HCT116 (cell line): ENCODE measurements at regions not wholly inside any gene's neighbourhood (a gene's known extent, or its start where the extent isn't known, plus 50 kb on each side); places are given as distances from the start of the nearest gene placed in this dataset.

Experiments
- ATAC-seq: fragments of 200-7000 bp; cut with Tn5 transposase; 2 replicates; pipeline ENCODE4 v1.9.1; 2020; ENCODE audit warnings: mild to moderate bottlenecking, moderate library complexity
- BruUV-seq: library from RNA; stranded (reverse); fragments of 400-500 nt; replicated peaks from 2 replicates; lab custom pipeline; 2021; lab: Mats Ljungman, UMichigan
- CTCF ChIA-PET: fragments of 300-600 bp; sonication (Branson Sonifier 250); formaldehyde crosslinking; loops from one replicate; lab custom pipeline; 2021; ENCODE audit warnings: antibody characterized with exemption; lab: Charles Lee
- POLR2A ChIA-PET: fragments of 300-600, 350-600 bp; sonication (Branson Sonifier 250); formaldehyde crosslinking; loops from one replicate; lab custom pipeline; 2021; ENCODE audit warnings: antibody characterized with exemption; lab: Charles Lee
- RAD21 ChIA-PET, 2 experiments: fragments of 300-600 bp; sonication (Branson Sonifier 250); formaldehyde crosslinking; loops; one replicate each; lab custom pipeline; 2023; ENCODE audit warnings: low total read pairs in 2 of 2; ENCODE audit not compliant: uncharacterized antibody in 2 of 2, unreplicated experiment in 2 of 2, low non-redundant PET in 1 of 2; lab: Charles Lee
- DNase-seq: peaks from one replicate; pipeline ENCODE4 v3.0.0-alpha.2; 2010; ENCODE audit warnings: low read depth, low spot score
- H2AFZ ChIP-seq: fragments of 200-600 bp; shearing (Covaris generic), sonication (generic); 2 replicates; pipeline ENCODE4 v1.6.1; 2017; ENCODE audit warnings: low read depth, mixed run types, mixed read lengths, antibody characterized with exemption, low read length; ENCODE audit not compliant: poor library complexity, severe bottlenecking
- H3K27ac ChIP-seq: 2 replicates; pipeline ENCODE4 v1.5.1; 2012; ENCODE audit warnings: low read depth, low read length
- H3K27me3 ChIP-seq: fragments of 200-600 bp; sonication (generic); 2 replicates; pipeline ENCODE4 v1.6.1; 2016; ENCODE audit warnings: mixed run types, low read length, mixed read lengths; ENCODE audit not compliant: insufficient read depth
- H3K36me3 ChIP-seq, 2 experiments: fragments of 200-500 bp in 1 of 2; fragments of 200-600 bp in 1 of 2; sonication (Bioruptor generic) in 1 of 2; sonication (generic) in 1 of 2; 2 replicates each; pipeline versions ENCODE4 v1.5.1 to v1.6.1; 2014 to 2016; ENCODE audit warnings: low read length in 2 of 2, inconsistent platforms in 1 of 2, mixed read lengths in 1 of 2, mixed run types in 1 of 2; ENCODE audit not compliant: insufficient read depth in 2 of 2, control insufficient read depth in 1 of 2
- H3K4me1 ChIP-seq, 2 experiments: fragments of 200-600 bp in 1 of 2; sonication (generic) in 1 of 2; 2 replicates each; pipeline versions ENCODE4 v1.5.1 to v1.6.1; 2012 to 2017; ENCODE audit warnings: low read length in 2 of 2, inconsistent platforms in 1 of 2, mild to moderate bottlenecking in 1 of 2, mixed read lengths in 1 of 2, mixed run types in 1 of 2, moderate library complexity in 1 of 2; ENCODE audit not compliant: insufficient read depth in 2 of 2, control insufficient read depth in 1 of 2
- H3K4me2 ChIP-seq: fragments of 200-600 bp; sonication (generic); 2 replicates; pipeline ENCODE4 v1.6.1; 2017; ENCODE audit warnings: mixed run types, low read length, mixed read lengths
- H3K4me3 ChIP-seq, 2 experiments: fragments of 200-600 bp in 1 of 2; sonication (generic) in 1 of 2; replicated peaks in 1 of 2; 2 replicates each; pipeline ENCODE4 v1.5.1; 2011 to 2016; ENCODE audit warnings: low read length in 2 of 2, control low read depth in 1 of 2, low read depth in 1 of 2, mild to moderate bottlenecking in 1 of 2, mixed read lengths in 1 of 2, mixed run types in 1 of 2
- H3K79me2 ChIP-seq: fragments of 200-600 bp; sonication (generic); 2 replicates; pipeline ENCODE4 v1.6.1; 2017; ENCODE audit warnings: mild to moderate bottlenecking, mixed run types, low read length, moderate library complexity, mixed read lengths; ENCODE audit not compliant: insufficient read depth
- H3K9ac ChIP-seq: fragments of 200-600 bp; sonication (generic); 2 replicates; pipeline ENCODE4 v1.6.1; 2016; ENCODE audit warnings: low read length, mixed read lengths
- H3K9me2 ChIP-seq: fragments of 200-600 bp; sonication (generic), shearing (Covaris generic); 2 replicates; pipeline ENCODE4 v1.6.1; 2017; ENCODE audit warnings: mixed run types, mild to moderate bottlenecking, moderate library complexity; ENCODE audit not compliant: insufficient read depth
- H3K9me3 ChIP-seq, 2 experiments: fragments of 200-500 bp in 1 of 2; fragments of 200-600 bp in 1 of 2; sonication (Bioruptor generic) in 1 of 2; sonication (generic) in 1 of 2; 2 replicates each; pipeline ENCODE4 v1.6.1; 2014 to 2017; ENCODE audit warnings: low read length in 2 of 2, mixed read lengths in 2 of 2, inconsistent platforms in 1 of 2, low read depth in 1 of 2, mild to moderate bottlenecking in 1 of 2, mixed run types in 1 of 2, moderate library complexity in 1 of 2; ENCODE audit not compliant: control insufficient read depth in 1 of 2, insufficient read depth in 1 of 2
- H4K20me1 ChIP-seq: fragments of 200-600 bp; sonication (generic), shearing (Covaris generic); 2 replicates; pipeline ENCODE4 v1.6.1; 2017; ENCODE audit warnings: mixed run types, mild to moderate bottlenecking, moderate library complexity; ENCODE audit not compliant: insufficient read depth
- EGR1 ChIP-seq: IDR thresholded peaks from 2 replicates; pipeline ENCODE4 v1.6.1; 2012; ENCODE audit warnings: low read depth
- ELF1 ChIP-seq: IDR thresholded peaks from 2 replicates; pipeline ENCODE4 v1.6.1; 2012; ENCODE audit warnings: low read depth, borderline replicate concordance
- EZH2 ChIP-seq: fragments of 200-600 bp; sonication (generic); IDR thresholded peaks from 2 replicates; pipeline ENCODE4 v1.6.1; 2017; ENCODE audit warnings: antibody characterized with exemption, mixed run types
- FOSL1 ChIP-seq: IDR thresholded peaks from 2 replicates; pipeline ENCODE4 v1.6.1; 2012; ENCODE audit warnings: low read depth
- TCF7L2 ChIP-seq: IDR thresholded peaks from 2 replicates; pipeline ENCODE4 v1.7.0; 2011; ENCODE audit warnings: borderline replicate concordance, inconsistent platforms; ENCODE audit not compliant: insufficient read depth, insufficient read length; ENCODE audit errors: extremely low read depth
- intact Hi-C: fragments of 100-400 bp; cut with micrococcal nuclease; formaldehyde crosslinking; loops from 2 replicates; pipeline ENCODE4 v1.10.0; 2022
- TF ChIP-seq, protein P1 (sequence below): IDR thresholded peaks from 2 replicates; pipeline ENCODE4 v1.6.1; 2012; ENCODE audit warnings: low read depth

DNA sequence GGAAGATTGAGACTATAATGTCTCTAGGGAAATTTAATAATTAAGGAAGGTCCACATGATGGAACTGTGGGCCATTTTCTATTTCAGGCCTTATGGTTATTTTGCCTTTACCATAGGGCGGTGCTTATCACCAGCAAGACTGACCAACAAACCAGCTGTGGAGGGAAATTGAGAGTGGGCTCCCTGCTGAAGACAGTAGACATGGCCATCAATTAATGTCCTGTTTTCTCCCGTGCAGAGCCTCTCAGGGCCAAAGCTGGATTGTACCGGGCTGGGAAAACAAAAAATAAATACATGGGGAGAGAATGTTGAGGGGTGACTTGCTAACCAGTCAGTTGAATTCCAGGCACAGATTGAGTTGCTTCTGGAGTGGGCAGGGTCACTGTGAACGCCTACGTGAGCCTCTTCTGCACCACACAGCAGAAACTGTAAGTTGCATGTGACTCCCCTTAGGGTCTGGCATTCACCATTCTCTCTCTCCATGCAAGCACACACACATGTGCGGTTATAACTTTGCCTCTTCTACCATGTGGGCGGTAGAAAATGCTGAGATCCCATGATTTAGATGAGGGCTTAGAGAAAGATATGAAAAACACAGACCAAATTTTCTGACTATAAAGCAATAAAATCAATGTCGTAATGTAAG lies 128.5 kb downstream of the COPS8 start:
- POLR2A ChIA-PET = no interaction called here
- BruUV-seq = no TSS peak
- no peak overlapping the region for H3K9ac ChIP-seq
- H3K4me2 ChIP-seq = no peak overlapping the region
- H3K4me3 ChIP-seq = no peak overlapping the region
- CTCF ChIA-PET = no interaction called here
- intact Hi-C loops = no loop called here
- no peaks in the 10 kb centered on the region for H3K9me2 ChIP-seq
- no peaks in the 10 kb centered on the region; a peak in 1 of 4 replicates for H3K4me1 ChIP-seq
- no peaks in the 10 kb centered on the region for H3K79me2 ChIP-seq
- H3K27ac ChIP-seq = no peak overlapping the region
- H4K20me1 ChIP-seq = no peaks in the 10 kb centered on the region
- H2AFZ ChIP-seq = no peak overlapping the region
- RAD21 ChIA-PET = no interaction called here
- H3K27me3 ChIP-seq = peaks cover 4% of the 10 kb centered on the region; the same call in 1 of the 2 replicates
- H3K36me3 ChIP-seq = no peaks in the 10 kb centered on the region
- ATAC-seq (no peak), DNase-seq (no peak)
- peaks cover 0 to 7% of the 10 kb centered on the region in 2 experiments; a peak in 1 of 4 replicates for H3K9me3 ChIP-seq
- no peak for TF ChIP-seq EZH2
- TF ChIP-seq TCF7L2 = no peak
- TF ChIP-seq FOSL1 = no peak
- TF ChIP-seq ELF1 = no peak

DNA sequence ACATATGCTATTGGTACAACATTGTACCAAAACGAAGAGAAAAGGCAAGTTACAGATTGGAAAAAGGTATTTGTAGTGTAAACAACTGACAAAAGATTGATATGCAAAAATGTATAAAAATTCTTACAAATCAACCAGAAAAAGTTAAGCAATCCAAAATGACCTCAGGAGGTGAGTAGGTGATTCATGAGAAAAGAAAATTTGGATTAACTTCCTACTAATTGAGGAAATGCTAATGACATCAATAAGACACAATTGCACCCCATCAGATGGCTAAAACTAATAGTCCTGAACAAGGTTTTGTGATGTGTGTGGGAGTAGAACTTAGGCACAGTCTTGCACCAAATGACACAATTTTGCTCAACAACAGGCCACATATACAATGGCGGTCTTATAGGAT lies 129.3 kb downstream of the COPS8 start:
- Histone ChIP-seq H3K4me2 (no peak overlapping the region), H3K9ac (no peak overlapping the region), H3K4me3 (no peak overlapping the region), H3K4me1 (no peaks in the 10 kb centered on the region; a peak in 1 of 4 replicates), H3K9me3 (peaks cover 0 to 7% of the 10 kb centered on the region in 2 experiments; a peak in 1 of 4 replicates), H3K36me3 (no peaks in the 10 kb centered on the region), H3K27ac (no peak overlapping the region), H4K20me1 (no peaks in the 10 kb centered on the region), H3K27me3 (peaks cover 4% of the 10 kb centered on the region; the same call in 1 of the 2 replicates), H2AFZ (no peak overlapping the region), H3K79me2 (no peaks in the 10 kb centered on the region), H3K9me2 (no peaks in the 10 kb centered on the region)
- CTCF ChIA-PET = no interaction called here
- intact Hi-C loops = no loop called here
- ATAC-seq = no peak
- no peak for TF ChIP-seq EGR1
- TF ChIP-seq, protein P1, sequence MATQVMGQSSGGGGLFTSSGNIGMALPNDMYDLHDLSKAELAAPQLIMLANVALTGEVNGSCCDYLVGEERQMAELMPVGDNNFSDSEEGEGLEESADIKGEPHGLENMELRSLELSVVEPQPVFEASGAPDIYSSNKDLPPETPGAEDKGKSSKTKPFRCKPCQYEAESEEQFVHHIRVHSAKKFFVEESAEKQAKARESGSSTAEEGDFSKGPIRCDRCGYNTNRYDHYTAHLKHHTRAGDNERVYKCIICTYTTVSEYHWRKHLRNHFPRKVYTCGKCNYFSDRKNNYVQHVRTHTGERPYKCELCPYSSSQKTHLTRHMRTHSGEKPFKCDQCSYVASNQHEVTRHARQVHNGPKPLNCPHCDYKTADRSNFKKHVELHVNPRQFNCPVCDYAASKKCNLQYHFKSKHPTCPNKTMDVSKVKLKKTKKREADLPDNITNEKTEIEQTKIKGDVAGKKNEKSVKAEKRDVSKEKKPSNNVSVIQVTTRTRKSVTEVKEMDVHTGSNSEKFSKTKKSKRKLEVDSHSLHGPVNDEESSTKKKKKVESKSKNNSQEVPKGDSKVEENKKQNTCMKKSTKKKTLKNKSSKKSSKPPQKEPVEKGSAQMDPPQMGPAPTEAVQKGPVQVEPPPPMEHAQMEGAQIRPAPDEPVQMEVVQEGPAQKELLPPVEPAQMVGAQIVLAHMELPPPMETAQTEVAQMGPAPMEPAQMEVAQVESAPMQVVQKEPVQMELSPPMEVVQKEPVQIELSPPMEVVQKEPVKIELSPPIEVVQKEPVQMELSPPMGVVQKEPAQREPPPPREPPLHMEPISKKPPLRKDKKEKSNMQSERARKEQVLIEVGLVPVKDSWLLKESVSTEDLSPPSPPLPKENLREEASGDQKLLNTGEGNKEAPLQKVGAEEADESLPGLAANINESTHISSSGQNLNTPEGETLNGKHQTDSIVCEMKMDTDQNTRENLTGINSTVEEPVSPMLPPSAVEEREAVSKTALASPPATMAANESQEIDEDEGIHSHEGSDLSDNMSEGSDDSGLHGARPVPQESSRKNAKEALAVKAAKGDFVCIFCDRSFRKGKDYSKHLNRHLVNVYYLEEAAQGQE = no peak
- RAD21 ChIA-PET = no interaction called here
- POLR2A ChIA-PET = no interaction called here
- no TSS peak for BruUV-seq
- DNase-seq = no peak
